D721Med (cell line): ENCODE measurements at regions not wholly inside any gene's neighbourhood (a gene's known extent, or its start where the extent isn't known, plus 50 kb on each side); places are given as distances from the start of the nearest gene placed in this dataset.

Experiments
- DNase-seq: peaks from one replicate; pipeline ENCODE4 v3.0.0; 2011; ENCODE audit warnings: low spot score; ENCODE audit not compliant: insufficient read length
- FAIRE-seq: peaks from 2 replicates; lab custom pipeline; 2011; peaks lifted over from hg19 to GRCh38; lab: Jason Lieb, UNC
- CTCF ChIP-seq: IDR thresholded peaks from 2 replicates; pipeline ENCODE4 v1.5.1; 2012; ENCODE audit warnings: mild to moderate bottlenecking, control low read depth; ENCODE audit not compliant: insufficient read depth; ENCODE audit errors: missing control alignments

GRCh38 chr1:87263785-87264184 lies 64.9 kb upstream of the LMO4 start:
- no peak for FAIRE-seq
- no peak for DNase-seq

GRCh38 chr1:87264976-87265375 lies 63.7 kb upstream of the LMO4 start:
- DNase-seq (no peak), FAIRE-seq (no peak)
- no peak for TF ChIP-seq CTCF

More at GRCh38 chr1:87263785-87264184, 64.9 kb upstream of the LMO4 start:
- TF ChIP-seq CTCF: no peak

GRCh38 chr1:87265786-87266185 lies 62.9 kb upstream of the LMO4 start:
- FAIRE-seq (no peak), DNase-seq (no peak)
- TF ChIP-seq CTCF: no peak

- no peak for TF ChIP-seq CTCF
- no peak for FAIRE-seq
- no peak for DNase-seq
Observed at GRCh38 chr1:87268111-87268510, 60.6 kb upstream of the LMO4 start.

- no peak for TF ChIP-seq CTCF
- DNase-seq (no peak), FAIRE-seq (no peak)
Observed at GRCh38 chr1:87269921-87270320, 58.8 kb upstream of the LMO4 start.

- FAIRE-seq: no peak
- DNase-seq: no peak
Observed at GRCh38 chr1:87273291-87273690, 55.4 kb upstream of the LMO4 start.

GRCh38 chr1:87274851-87275250 lies 53.8 kb upstream of the LMO4 start:
- DNase-seq (no peak), FAIRE-seq (no peak)
- no peak for TF ChIP-seq CTCF

More at GRCh38 chr1:87273291-87273690, 55.4 kb upstream of the LMO4 start:
- TF ChIP-seq CTCF: no peak
